GM18520 (cell line): ENCODE measurements at regions not wholly inside any gene's neighbourhood (a gene's known extent, or its start where the extent isn't known, plus 50 kb on each side); places are given as distances from the start of the nearest gene placed in this dataset.
"Not testable (repeated sequence)": the region's sequence is repeated elsewhere in the genome, so short reads cannot be mapped to it uniquely, and the experiment has no call there.

Experiments used
- ATAC-seq: cut with Tn5 transposase; IDR thresholded peaks from one replicate; pipeline ENCODE4 v1.9.1; 2021; ENCODE audit not compliant: unreplicated experiment

DNA sequence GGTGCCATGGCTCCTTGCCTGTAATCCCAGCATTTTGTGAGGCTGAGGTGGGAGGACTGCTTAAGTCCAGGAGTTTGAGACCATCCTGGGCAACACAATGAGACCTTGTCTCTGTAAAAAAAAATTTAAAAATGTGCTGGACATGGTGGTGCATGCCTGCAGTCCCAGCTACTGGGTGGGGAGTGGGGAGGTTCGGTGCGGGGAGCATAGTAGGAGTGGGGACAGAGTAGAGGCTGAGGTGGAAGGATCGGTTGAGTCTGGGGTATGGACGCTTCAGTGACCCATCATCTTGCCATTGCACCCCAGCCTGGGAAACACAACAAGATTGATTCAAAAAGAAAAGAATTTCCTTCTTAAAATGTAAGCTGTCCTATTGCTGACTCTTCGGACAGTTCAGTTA is 1490.0 kb upstream of the GBE1 start:
- ATAC-seq = no peak

DNA sequence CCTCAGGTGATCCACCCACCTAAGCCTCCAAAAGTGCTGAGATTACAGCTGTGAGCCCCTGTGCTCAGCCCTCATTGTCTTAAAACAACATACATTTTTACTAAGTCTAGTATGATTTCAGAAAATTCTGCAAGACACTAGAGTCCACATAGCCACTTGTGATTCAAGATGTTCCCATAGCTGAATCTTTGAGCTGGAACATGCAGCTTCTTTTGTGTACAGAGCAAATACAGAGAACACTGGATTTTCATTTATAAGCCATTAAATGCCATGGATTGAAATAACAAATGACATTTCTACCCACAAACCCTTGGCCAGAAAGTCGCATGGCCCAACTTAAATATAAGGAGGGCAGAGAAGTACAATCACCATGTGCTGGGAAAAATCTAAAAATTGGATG is 1489.2 kb upstream of the GBE1 start:
- ATAC-seq = no peak

DNA sequence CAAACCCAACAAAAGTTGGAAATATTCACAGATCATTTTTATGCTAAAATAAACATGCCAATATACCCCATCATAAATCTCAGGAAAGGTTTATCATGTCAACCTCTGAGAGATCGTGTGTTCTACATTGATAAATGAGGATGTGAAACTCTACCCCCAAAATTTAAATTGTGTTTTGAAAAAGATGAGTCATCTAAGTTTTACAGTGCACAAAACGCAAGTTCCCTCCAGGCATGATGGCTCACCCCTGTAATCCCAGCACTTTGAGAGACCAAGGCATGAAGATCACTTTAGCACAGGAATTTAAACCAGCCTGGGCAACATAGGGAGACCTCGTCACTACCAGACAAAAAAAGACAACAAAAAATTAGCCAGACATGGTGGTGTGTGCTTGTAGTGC is 1487.0 kb upstream of the GBE1 start:
- ATAC-seq = no peak

DNA sequence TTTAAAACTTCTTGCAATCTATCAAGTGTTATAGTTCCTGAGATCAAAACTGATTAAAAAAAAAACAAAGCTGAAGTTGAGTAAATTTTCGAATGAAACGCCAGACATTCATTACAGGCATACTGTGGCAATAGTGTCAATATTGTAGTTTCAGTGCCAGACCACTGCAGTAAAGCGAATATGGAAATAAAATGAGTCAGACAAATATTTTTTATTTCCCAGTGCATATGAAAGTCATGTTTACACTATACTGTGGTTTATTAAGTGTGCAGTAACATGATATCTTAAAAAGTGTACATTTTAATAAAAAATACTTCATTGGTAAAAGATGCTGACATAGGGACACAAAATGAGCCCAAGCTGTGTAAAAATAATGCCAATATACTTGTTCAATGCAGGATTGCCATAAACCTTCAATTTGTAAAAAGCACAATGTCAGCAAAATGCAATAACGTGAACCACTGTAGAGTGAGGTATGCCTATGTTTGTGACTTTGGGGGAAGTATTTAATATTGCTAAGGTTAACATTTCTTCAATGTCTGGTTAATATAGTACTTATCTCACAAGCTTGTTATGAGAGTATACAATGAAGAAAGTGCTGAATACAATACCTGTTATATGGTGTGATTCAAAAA is 1473.9 kb upstream of the GBE1 start:
- no peak for ATAC-seq

DNA sequence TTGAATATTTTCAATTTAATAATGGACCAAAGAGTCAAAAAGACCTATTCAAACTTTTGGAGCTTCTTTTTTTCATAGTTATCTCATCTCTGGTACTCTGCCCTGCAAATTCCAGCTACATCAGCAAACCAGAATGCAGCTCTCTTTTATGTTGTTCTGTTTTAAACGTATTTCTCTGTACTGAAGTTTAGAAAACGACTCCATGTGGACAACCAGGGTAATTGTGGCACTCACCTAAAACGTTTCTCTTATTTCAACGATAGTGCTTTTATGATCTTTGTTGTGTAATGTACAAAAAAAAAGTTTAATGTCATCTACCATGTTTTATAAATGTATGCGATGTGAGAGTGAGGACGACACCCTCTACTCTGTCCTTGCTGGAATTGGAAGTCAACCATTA is 1472.3 kb upstream of the GBE1 start:
- no peak for ATAC-seq

DNA sequence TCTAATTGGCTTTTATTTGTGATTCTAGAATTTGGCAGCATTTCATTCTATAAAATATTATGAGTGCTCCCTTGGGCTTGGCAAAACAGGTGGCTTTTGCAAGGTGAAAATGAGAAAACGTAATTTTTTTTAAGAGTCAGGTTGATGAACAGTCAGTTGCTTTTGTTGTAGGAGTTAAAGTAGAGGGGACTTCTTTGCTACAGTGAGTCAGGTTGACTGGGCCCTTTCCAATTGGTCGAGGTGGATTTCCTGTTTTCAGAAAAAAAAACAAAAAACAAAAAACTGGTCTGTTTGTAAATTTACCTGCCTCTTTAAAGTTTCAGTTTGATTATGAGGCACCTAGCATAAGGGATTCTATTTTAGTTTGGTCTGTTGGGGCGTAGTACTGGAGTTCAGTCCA is 1469.4 kb upstream of the GBE1 start:
- ATAC-seq = no peak

DNA sequence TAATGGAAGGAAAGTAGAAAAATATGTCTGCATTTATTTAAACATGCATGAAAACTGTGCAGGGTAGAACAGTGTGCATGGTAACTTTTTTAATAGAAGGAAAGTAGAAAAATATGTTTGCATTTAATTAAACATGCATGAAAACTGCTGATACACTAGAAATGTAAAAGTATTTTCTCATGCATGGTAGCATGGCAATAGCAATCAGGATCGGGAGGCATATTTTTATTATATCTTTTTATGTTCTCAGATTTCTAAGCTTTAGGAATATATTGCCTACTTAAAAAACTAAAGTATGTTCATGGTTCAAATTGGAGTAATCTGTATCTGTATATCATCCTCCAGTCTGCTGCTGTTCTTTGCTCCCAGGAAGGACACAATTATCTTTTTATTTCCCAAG is 1468.9 kb upstream of the GBE1 start:
- no peak for ATAC-seq

DNA sequence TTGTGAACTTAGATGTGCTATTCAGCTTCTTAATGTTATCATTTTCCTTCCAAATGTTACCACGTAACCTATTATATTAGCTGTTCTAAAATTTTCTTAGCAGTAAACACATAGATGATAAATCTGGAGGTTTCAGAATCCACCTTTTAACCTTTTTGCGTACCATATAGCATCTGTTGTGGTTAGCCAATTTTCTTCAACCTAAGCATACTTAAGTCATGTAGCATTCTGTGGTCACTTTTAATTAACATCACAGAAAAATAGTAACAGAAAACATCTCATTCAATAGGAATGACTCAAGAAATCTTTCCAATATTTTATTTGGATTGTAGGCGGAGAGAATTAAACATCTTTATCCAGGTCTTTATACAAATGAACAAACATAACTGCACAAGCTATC is 1465.3 kb upstream of the GBE1 start:
- ATAC-seq = no peak

DNA sequence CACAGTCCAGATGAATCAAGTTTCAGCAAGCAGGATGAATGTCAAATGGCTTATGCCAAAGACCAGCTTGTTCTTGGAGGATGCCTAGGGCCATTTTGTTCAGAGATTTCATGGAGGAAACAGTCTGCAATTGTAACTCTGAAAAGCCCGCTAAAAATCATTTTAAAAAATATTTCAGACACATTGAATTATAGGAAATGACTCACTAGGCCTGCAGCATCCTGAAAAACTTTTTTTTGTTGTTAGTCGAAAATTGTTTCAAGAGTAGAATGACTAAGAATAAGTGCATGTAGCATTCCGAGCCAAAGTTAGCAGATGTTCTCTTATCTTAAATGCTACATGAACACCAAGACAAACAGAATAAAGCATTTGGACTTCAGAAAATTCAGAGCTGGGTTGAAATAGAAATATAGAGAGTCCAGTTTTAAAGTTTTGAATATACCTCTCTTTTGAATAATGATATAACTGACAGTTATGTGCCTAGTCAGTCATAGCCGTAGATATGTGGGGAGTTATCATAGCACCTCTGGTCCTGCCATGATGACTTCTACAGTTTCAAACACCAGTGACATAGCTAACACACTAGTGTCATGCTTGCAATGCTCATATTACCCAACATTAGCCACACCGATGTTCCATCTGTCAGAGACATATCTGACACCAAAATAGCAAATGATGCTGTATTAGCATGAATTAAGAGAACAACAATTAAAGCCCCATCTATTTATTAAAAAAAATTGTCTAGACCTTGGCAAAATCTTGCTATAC is 1462.8 kb upstream of the GBE1 start:
- no peak for ATAC-seq

DNA sequence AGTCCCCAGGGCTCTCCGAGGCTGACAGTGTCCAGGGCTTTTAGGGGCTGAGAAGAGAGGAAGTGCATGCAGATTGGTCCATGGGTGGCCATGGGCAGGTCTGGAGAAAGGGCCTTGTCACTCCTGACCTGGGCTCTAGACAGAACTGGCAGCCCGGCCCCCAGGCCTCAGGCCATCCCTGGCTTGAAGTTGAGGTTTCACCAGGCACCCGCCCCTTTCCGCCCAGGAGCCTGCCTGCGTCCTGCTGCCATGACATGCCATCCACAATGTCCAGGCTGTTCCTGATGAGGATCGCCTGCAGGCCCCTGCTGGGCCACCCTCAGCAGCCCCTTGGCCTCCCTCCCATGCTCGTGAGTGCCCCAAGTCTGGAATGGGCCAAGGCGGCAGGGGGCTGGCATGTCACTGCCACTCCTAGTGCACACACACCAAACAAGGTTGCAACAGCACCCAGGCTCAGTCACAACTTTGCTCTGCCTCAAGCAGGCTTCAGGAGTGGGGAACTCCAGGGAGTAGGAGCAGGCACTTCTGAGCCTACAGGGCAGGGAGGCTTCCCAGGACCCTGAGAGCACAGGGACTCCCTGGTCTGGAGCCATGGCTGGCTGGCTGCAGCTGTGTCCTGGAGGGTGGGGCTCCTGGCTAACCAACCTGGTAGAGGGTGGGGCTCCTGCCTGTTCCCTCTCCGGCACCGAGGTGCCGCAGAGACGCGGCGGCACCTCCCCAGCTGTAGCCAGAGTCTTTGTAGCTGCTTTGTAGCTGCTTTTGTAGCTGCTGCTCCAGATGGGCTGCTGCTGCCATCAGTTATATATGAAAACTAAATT is 1457.1 kb upstream of the GBE1 start:
- ATAC-seq = no peak

DNA sequence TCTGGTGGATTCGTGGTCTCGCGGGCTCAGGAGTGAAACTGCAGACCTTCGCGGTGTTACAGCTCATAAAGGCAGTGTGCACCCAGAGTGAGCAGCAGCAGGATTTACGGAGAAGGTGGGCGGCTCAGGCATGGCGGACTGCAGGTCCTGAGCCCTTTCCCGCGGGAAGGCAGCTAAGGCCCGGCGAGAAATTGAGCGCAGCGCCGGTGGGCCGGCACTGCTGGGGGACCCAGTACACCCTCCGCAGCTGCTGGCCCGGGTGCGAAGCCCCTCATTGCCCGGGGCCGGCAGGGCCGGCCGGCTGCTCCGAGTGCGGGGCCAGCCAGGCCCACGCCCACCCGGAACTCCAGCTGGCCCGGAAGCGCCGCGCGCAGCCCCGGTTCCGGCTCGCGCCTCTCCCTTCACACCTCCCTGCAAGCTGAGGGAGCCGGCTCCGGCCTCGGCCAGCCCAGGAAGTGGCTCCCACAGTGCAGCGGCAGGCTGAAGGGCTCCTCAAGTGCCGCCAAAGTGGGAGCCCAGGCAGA is 1456.2 kb upstream of the GBE1 start:
- not testable (repeated sequence) for ATAC-seq

DNA sequence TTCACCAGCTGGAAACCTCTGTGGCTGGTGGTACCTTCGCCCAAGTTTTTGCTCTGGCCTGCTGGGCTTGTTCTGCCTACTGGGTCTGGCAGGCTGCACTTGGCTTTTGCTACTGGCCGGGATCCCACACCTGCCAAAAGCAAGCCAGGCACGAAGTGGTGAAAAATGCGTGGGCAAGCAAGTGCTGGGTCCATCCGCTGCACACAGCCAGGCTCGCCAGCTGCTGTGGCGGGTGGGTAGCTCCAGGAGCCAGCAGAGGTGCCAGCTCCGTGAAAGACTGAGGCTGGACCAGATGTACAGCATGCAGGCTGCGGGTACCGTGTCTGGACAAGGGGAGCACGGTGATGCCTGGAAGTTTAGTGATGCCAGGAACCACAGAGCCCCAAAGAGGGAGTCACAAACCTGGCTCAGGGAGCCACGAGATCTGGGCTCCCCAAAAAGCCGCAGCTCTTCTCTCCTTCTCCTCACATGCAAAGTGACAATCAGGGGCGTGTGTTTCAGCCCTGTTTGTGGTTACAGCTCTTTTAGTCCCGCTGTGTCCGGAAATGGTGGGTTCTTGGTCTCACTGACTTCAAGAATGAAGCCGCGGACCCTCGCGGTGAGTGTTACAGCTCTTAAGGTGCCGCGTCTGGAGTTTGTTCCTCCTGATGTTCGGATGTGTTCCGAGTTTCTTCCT is 1455.6 kb upstream of the GBE1 start:
- no peak for ATAC-seq

DNA sequence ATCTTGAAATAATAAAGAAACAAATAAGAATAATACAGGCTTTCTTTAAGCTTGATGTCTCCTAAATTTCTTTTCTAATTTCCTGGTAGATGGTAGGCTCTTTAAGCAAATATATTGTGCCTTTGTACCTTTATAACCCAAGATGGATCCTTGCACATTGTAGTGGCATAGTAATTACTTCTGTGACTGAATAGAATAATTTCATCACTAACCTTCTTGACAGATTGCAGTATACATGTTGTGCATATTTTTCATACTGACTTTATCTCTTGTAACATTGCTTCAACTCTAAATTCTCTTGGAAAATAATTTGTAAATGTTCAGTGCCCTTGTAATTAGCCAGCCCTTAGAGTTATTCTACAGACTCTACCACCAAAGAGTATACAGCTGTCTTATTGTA is 1433.8 kb upstream of the GBE1 start:
- no peak for ATAC-seq

DNA sequence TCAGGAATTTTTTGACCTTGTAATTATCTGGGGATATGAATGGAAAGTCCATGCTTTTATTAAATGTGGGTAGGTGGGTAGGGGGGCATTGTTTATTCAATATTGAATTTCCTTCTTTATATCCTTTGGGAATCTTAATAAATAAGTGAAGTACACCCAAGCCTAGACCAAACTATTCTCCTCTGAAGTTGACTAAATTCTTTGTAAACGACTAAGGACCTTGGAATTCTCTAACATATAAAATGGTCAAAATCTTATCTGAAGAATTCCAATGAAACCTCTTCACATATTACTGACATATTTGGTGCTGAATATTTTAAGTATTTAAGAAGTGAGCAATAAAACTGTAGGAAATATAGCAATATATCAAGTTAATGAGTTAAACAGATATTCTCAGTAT is 1432.1 kb upstream of the GBE1 start:
- ATAC-seq = no peak

DNA sequence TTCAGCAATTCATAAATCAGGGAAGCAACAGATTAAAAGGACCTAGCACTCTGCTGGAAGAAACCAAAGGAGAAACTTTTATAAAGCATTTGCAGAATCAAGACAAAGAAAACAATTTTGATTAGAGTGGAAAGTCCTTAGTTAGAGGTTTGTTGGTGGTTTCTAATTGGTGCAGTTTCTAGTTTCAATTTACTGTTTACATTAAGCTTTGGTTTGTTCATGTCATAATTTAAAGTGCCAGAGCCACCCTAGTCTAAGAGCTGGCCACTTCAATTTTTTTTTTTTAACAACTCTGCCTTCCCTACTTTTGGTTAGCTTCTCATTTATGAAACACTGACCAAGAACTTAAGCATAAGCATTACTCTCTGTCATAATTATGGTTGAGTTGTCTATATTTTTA is 1428.2 kb upstream of the GBE1 start:
- no peak for ATAC-seq

DNA sequence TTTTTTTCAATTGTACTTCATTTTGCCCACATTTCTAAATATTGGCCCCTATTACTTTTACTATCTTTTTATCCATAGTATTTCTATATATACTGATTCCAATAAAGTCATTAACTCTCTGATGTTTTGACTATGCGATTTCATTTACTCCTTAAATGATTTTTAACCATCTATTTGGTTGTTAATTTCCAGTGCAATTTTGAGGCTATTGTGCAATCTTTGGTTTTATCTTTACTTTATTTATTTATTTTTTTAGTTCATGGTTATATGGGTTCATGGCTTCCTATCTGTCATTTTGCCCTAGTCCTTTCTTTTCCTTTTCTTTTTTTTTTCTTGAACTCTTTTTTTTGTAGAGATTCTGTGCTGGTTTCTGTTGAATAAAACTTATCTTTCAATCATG is 1408.0 kb upstream of the GBE1 start:
- ATAC-seq = no peak

DNA sequence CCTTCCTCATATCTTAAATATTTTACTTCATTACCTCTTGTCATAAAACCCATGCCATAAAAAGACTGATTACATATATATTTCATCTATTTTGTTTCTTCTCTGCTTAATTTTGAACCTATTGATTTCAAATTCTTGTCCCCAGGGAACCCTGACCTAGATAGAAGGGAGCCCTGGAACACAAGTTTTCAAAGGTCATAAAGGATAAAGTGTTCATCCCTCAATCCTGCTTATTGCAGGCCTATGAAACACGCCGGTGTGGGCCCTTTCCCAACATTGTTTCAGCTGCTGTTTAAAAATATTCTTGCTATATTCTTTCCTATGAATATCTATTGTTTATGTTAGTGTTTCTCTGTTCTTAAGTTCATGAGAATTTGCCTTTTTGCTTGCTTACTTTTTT is 1389.5 kb upstream of the GBE1 start:
- ATAC-seq = no peak

DNA sequence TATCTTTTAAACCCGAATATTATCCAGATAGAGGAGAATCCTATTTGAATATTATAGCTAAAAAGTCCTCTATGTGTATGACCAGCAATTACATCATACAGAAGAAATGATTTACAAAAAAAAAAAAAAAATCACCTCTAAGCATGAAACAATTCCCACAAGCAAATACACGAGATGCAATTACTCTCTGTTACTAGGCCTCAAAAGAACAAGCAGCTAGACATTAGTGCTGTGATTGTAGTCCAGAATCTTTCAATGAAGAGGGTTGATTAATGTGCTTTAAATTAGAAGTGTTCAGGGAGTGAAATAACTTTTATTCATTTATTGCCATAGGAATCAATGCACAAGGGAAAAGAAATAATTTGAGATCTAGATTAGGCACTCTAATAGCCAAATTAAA is 1379.5 kb upstream of the GBE1 start:
- no peak for ATAC-seq

DNA sequence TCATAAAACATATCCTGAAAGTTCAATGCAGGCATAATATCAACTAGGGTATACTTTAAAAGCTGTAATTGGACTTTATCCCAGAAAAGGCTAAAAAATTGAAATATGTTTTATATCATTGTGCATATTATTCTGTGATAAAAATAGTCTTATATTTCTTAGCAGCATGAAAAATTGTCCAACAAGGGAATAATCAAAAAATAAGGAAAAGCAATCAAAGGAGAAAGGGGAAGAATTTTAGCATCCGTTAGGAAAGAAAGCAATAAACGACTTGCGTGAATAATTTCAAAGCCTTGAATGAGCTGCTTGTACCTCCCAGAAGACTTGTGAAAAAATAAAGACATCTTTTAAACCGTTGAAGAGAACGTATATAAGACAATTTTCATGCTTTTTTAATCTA is 1369.8 kb upstream of the GBE1 start:
- ATAC-seq = no peak

DNA sequence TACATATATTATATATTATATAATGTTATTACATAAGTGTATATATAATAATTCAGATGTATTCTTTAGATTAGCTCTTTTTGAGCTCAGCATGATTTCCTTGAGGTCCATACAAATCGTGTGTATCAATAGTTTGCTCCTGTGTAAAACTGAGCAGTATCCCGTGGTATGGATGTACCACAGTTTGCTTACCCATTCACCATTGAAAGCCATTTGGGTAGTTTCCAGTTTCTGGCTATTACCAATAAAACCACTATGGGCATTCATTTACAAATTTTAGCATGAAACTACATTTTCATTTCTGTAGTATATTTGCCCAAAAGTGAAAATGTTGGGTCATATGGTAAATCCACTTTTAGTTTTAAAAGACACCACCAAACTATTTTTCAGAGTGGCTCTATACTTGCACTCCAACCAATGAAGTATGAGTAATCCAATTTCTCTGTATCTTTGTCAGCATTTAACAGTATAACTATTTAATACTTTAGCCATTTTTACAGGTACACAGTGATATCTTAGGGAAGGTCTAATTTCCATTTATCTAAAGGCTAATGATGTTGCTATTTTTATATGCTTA is 1361.4 kb upstream of the GBE1 start:
- ATAC-seq = no peak

DNA sequence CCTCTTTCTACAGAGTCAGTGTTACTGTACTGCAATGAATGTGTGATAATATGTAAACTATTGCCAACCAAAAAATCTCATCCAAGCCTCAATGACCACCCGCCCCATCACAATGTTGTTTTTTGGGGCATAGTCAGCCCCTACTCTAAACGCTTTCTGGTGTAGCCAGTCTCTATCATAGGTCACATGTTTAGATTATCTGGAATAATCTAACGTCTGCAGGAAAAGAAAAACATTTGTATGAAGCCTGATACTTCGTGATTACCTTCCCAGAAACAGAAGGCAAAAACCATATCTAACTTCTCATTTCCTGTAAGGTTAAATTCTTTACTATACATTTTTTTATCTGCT is 1331.8 kb upstream of the GBE1 start:
- ATAC-seq = no peak
